Mucosa of rectum (tissue), 2 donors: ENCODE measurements at regions not wholly inside any gene's neighbourhood (a gene's known extent, or its start where the extent isn't known, plus 50 kb on each side); places are given as distances from the start of the nearest gene placed in this dataset.

Experiments used
- H3K27ac ChIP-seq, 2 donors: one replicate each; pipeline ENCODE4 v1.7.0; 2013; ENCODE audit warnings: inconsistent platforms in 2 of 2, low read depth in 2 of 2, low read length in 2 of 2
- H3K27me3 ChIP-seq, 2 donors: one replicate each; pipeline ENCODE4 v1.7.0; 2013; ENCODE audit warnings: low read length in 2 of 2; ENCODE audit not compliant: control insufficient read depth in 2 of 2, insufficient read depth in 2 of 2
- H3K36me3 ChIP-seq, 2 donors: one replicate each; pipeline ENCODE4 v1.7.0; 2013; ENCODE audit warnings: low read length in 2 of 2; ENCODE audit not compliant: control insufficient read depth in 2 of 2, insufficient read depth in 2 of 2
- H3K4me1 ChIP-seq, 2 donors: one replicate each; pipeline ENCODE4 v1.7.0; 2013; ENCODE audit warnings: low read length in 2 of 2, mild to moderate bottlenecking in 1 of 2; ENCODE audit not compliant: control insufficient read depth in 2 of 2, insufficient read depth in 2 of 2
- H3K4me3 ChIP-seq, 2 donors: one replicate each; pipeline ENCODE4 v1.7.0; 2013; ENCODE audit warnings: low read length in 2 of 2
- H3K9ac ChIP-seq, 2 donors: one replicate each; pipeline ENCODE4 v1.7.0; 2013; ENCODE audit warnings: low read length in 2 of 2, low read depth in 1 of 2, mild to moderate bottlenecking in 1 of 2
- H3K9me3 ChIP-seq, 2 donors: one replicate each; pipeline ENCODE4 v1.7.0; 2013; ENCODE audit warnings: low read length in 2 of 2; ENCODE audit not compliant: control insufficient read depth in 2 of 2
- donor health status: healthy.
- donor health status: Normal muscosa, but diverticular disease.

DNA sequence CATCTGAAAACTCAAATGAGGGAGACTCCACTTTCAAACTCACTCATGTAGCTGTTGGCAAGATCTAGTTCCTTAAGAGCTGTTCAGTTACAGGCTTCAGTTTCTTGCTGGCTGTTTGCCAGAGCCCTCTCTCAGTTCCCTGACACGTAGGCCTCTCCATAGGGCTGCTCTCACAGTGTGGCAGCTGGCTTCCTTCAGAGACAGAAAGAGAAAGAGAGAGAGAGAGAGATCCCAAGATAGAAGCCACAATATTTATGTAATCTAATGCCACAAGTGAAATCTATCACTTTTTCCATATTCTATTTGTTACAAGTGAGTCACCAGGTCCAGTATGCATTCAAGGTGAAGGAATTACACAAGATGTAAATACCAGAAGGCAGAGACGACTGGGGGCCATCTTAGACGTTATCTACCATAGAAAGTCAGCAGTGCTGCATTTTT, 168.8 kb downstream of the RCN1 start:
- Histone ChIP-seq H3K9ac (no peak overlapping the region), H3K9me3 (no peaks in the 10 kb centered on the region), H3K27ac (no peak overlapping the region), H3K27me3 (no peaks in the 10 kb centered on the region), H3K4me3 (no peak overlapping the region), H3K4me1 (no peaks in the 10 kb centered on the region), H3K36me3 (no peaks in the 10 kb centered on the region)

DNA sequence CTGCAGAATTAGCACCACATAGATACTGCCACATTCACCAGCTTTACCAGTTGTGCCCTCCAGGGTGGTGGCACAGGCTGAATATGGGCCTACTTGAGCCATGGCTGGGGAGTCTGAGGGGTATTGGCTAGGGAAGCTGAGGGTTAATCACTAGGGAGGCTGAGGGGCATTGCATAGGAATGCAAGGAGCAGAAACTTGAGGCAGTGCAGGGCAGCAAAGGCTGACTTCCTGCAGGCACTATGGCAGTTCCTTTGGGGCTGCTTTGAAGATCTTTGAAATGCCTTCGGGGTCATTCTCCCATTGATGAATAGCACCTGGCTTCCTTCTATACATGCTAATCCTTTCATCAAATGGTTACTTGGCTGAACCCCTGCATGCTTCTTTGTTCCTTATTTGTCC, 171.5 kb downstream of the RCN1 start:
- Histone ChIP-seq H3K9ac (no peak overlapping the region), H3K9me3 (no peaks in the 10 kb centered on the region), H3K4me3 (no peak overlapping the region)

DNA sequence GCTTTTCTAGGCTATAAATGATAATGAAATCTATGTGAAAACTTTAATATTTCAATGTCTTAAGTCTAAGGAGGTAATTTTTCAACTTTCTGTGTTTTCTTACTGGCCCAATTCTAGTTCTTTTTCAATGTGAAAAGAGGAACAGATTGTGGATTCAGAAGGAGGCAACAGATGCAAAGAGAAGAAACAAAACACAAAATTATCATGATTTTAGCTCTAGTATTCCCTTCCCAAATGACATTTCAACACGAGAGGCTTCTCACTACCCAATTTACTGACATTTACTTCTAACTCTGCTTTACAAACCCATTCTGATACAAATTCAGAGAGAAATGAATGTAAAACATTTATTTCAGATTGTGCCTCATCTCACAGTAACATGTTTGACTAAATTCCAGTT, 169.4 kb downstream of the WT1 start:
- H3K4me3 ChIP-seq, result no peak overlapping the region
- no peaks in the 10 kb centered on the region for H3K36me3 ChIP-seq
- no peaks in the 10 kb centered on the region for H3K4me1 ChIP-seq
- H3K9me3 ChIP-seq, result no peaks in the 10 kb centered on the region
- H3K9ac ChIP-seq, result no peak overlapping the region
- no peak overlapping the region for H3K27ac ChIP-seq
- H3K27me3 ChIP-seq, result no peaks in the 10 kb centered on the region

More for the DNA sequence above, 171.5 kb downstream of the RCN1 start:
- H3K27me3 ChIP-seq, result no peaks in the 10 kb centered on the region
- no peak overlapping the region for H3K27ac ChIP-seq
- no peaks in the 10 kb centered on the region for H3K36me3 ChIP-seq
- no peaks in the 10 kb centered on the region for H3K4me1 ChIP-seq

DNA sequence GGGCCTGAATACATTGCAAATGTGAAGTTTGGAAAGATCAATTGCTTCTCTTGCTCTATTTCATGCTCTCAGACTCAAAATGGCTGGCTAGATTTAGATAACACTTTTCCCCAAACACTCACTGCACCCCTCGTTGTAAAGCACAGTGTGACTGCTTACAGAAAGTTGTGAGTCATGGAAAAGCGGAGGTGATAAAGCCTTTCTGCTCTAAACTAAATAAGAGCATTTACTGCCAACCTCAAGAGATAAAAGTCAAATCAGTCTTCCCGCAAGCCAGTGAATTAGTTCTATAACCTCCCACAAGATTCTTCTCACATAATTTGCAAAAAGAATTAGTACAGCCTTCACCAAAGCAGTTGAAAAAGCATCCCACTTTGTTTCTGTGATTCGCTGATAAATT, 168.7 kb downstream of the WT1 start:
- Histone ChIP-seq H3K9ac (no peak overlapping the region), H3K27me3 (no peaks in the 10 kb centered on the region), H3K9me3 (no peaks in the 10 kb centered on the region), H3K27ac (no peak overlapping the region), H3K4me1 (no peaks in the 10 kb centered on the region), H3K4me3 (no peak overlapping the region), H3K36me3 (no peaks in the 10 kb centered on the region)

DNA sequence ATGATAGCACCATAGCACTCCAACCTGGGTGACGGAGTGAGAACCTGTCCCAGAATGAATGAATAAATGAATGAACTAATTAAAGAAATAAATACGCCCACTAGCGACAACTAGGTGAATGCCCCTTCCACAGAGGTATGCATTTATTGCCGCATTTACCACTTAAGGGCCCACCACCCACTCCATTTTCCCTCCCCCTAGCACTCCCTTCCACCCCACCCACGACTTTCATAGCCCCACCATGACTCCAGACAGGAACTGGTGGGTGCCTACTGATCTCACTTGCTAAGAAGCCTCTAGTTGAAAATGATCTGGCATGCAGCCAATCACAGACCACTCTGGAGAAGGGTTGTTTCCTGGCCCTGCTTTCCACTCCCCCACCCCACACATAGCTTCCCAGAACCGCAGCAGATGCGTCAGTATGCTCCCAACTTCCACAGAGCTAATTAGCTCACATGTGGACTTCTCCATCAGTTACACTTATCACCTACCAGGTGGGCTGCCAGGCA, 167.6 kb downstream of the WT1 start:
- H3K9ac ChIP-seq, result no peak overlapping the region
- no peaks in the 10 kb centered on the region for H3K9me3 ChIP-seq
- no peaks in the 10 kb centered on the region for H3K4me1 ChIP-seq
- no peaks in the 10 kb centered on the region for H3K27me3 ChIP-seq
- no peak overlapping the region for H3K27ac ChIP-seq
- H3K4me3 ChIP-seq, result no peak overlapping the region
- H3K36me3 ChIP-seq, result no peaks in the 10 kb centered on the region

DNA sequence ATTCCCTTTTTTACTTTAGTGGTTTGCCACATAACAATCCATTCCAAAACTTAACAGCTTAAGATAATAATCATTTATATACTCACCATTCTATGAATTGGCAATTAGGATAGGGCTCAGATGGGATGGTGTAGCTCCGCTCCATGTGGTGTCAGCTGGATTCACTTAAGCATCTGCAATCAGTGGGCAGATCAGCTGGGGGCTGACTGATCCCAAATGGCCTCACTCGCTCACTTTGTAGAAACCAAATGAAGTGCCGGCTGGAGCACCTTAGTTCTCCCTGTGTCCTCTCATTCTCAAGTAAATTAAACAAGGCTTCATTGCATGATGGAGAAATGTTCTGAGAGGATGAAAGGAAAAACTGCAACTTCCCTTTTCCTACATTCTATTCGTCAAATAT, 161.4 kb downstream of the WT1 start:
- no peak overlapping the region for H3K27ac ChIP-seq
- no peaks in the 10 kb centered on the region for H3K9me3 ChIP-seq
- no peaks in the 10 kb centered on the region for H3K36me3 ChIP-seq
- H3K4me3 ChIP-seq, result no peak overlapping the region
- peaks cover 0 to 4% of the 10 kb centered on the region in 2 donors for H3K27me3 ChIP-seq
- H3K4me1 ChIP-seq, result no peaks in the 10 kb centered on the region
- H3K9ac ChIP-seq, result no peak overlapping the region

DNA sequence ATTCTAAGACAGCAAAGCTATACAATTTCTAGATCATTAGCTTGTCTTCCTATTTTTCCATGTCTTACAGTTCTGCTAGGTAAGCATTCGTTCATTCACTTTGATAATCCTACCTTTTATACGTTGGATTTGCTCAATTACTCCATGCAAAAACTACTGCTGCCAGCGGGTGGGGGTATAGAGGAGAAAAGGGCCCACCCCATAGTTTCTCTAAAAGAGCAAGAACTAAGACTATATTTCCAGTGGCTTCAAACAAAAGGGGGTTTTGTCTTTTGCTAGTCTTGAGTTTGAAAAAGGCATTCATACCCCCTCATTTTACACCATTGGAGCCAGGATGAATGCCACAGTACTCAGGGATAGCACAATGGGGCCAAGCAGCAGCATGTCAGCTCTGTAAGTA, 155.7 kb downstream of the WT1 start:
- Histone ChIP-seq H3K36me3 (no peaks in the 10 kb centered on the region), H3K9me3 (no peaks in the 10 kb centered on the region), H3K27ac (no peak overlapping the region), H3K27me3 (peaks cover 0 to 4% of the 10 kb centered on the region in 2 donors), H3K4me3 (no peak overlapping the region), H3K9ac (no peak overlapping the region), H3K4me1 (no peaks in the 10 kb centered on the region)

DNA sequence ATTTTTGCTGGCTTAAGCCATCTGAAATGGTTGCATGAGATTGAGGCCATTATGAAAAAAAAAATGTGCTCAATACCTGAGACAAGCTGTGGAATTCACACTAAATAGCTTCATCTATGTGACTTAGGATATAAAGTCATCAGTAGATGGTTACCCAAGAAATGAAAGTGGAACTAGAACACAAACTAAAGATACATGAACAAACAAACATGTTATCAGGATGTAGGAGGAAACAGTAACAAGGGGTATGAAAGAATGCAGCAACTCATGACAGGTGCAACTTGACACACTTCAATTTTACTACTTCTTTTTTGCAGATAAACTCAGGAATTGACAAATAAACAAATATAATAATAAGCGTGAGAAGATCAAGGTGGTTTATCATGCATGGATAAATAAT, 155.0 kb downstream of the WT1 start:
- H3K36me3 ChIP-seq, result no peaks in the 10 kb centered on the region
- no peak overlapping the region for H3K4me3 ChIP-seq
- no peaks in the 10 kb centered on the region for H3K4me1 ChIP-seq
- no peak overlapping the region for H3K27ac ChIP-seq
- peaks cover 0 to 4% of the 10 kb centered on the region in 2 donors for H3K27me3 ChIP-seq
- no peak overlapping the region for H3K9ac ChIP-seq
- H3K9me3 ChIP-seq, result no peaks in the 10 kb centered on the region

DNA sequence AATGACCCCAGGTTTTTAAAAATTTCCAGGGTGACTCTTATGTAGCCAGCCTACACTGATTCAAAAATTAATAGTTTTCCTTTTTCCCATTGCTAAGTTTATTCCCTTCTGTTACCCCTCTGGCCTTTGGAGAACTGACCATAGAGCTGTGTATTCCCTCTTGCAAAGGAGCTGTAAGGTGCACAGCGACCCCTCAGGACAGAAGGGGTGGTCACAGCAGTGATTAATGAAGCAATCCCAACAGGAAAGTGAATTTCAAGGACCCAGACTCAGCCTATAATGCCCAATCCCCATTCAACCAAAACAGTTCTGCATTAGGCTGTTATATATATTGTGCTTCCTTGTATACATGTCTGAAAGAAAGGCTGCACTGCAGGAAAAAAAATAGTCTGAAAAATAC, 147.1 kb downstream of the WT1 start:
- no peaks in the 10 kb centered on the region for H3K9me3 ChIP-seq
- H3K4me1 ChIP-seq, result no peaks in the 10 kb centered on the region
- H3K4me3 ChIP-seq, result no peak overlapping the region
- no peak overlapping the region for H3K9ac ChIP-seq
- no peak overlapping the region for H3K27ac ChIP-seq
- no peaks in the 10 kb centered on the region for H3K36me3 ChIP-seq
- H3K27me3 ChIP-seq, result no peaks in the 10 kb centered on the region

DNA sequence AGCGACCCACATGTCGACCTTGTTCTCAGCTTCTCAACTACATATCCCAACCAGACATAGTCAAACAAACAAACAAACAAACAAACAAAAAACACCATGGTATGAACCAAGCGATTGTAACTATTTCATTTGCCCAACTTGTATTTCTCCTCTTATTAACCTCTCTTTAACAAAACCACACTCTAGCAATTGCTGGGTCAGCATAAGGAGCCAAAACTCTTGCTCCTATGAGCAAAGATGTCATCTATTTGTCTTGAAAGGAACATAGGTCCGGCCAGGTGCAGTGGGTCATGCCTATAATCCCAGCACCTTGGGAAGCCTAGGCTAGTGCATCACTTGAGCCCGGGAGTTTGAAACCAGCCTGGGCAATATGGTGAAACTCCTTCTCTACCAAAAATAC, 145.6 kb downstream of the WT1 start:
- no peak overlapping the region for H3K27ac ChIP-seq
- H3K9ac ChIP-seq, result no peak overlapping the region
- H3K4me3 ChIP-seq, result no peak overlapping the region
- H3K9me3 ChIP-seq, result no peaks in the 10 kb centered on the region
- H3K27me3 ChIP-seq, result no peaks in the 10 kb centered on the region
- no peaks in the 10 kb centered on the region for H3K36me3 ChIP-seq
- no peaks in the 10 kb centered on the region for H3K4me1 ChIP-seq

DNA sequence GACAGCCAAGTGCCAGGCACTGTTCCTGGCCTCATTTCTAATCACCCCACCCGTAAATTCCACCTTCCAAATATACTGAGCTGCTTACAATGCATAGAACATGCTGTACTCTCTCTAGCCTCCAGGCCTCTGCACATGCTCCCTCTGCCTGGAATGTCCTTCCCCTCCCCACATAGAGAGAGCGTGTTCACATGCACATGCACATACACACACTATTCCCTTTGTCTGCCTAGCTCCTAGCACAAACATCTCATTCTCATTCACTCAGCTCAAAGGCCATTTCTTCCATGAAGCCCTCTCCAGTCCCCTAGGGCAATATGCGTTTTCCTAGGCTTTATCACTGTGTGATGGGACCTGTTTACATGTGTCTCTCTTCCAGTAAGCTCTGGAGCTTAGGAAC, 144.6 kb downstream of the WT1 start:
- H3K9me3 ChIP-seq, result no peaks in the 10 kb centered on the region
- H3K4me1 ChIP-seq, result no peaks in the 10 kb centered on the region
- no peak overlapping the region for H3K9ac ChIP-seq
- no peaks in the 10 kb centered on the region for H3K36me3 ChIP-seq
- H3K4me3 ChIP-seq, result no peak overlapping the region
- H3K27ac ChIP-seq, result no peak overlapping the region
- no peaks in the 10 kb centered on the region for H3K27me3 ChIP-seq
